NB4 (cell line): ENCODE measurements at regions not wholly inside any gene's neighbourhood (a gene's known extent, or its start where the extent isn't known, plus 50 kb on each side); places are given as distances from the start of the nearest gene placed in this dataset.

Experiments
- DNase-seq: peaks from one replicate; pipeline ENCODE4 v3.0.0; 2010; ENCODE audit warnings: low read depth
- H3K4me3 ChIP-seq: one replicate; pipeline ENCODE4 v1.5.1; 2011; ENCODE audit warnings: mild to moderate bottlenecking, low read depth, low read length, moderate library complexity
- CTCF ChIP-seq: IDR thresholded peaks from one replicate; pipeline ENCODE4 v1.5.1; 2012; ENCODE audit warnings: low read depth, low read length
- MAX ChIP-seq: IDR thresholded peaks from 2 replicates; pipeline ENCODE4 v1.6.1; 2011; ENCODE audit warnings: low read depth, low read length
- MYC ChIP-seq: IDR thresholded peaks from 2 replicates; pipeline ENCODE4 v1.6.1; 2011; ENCODE audit warnings: low read depth, low read length
- POLR2A ChIP-seq: IDR thresholded peaks from 2 replicates; pipeline ENCODE4 v1.6.1; 2011; ENCODE audit warnings: mild to moderate bottlenecking; ENCODE audit not compliant: insufficient read length; ENCODE audit errors: extremely low read depth

GRCh38 chr3:27779176-27779575 lies 57.1 kb upstream of the EOMES start:
- no peak overlapping the region for H3K4me3 ChIP-seq
- no peak for DNase-seq
- TF ChIP-seq POLR2A (no peak), MAX (no peak), CTCF (no peak), MYC (no peak)

GRCh38 chr3:27789420-27789819 lies 67.3 kb upstream of the EOMES start:
- DNase-seq = no peak
- TF ChIP-seq CTCF (no peak), MAX (no peak), POLR2A (no peak), MYC (no peak)

GRCh38 chr3:27791956-27792355 lies 69.8 kb upstream of the EOMES start:
- DNase-seq = no peak
- H3K4me3 ChIP-seq = no peak overlapping the region
- TF ChIP-seq CTCF = no peak
- TF ChIP-seq MYC = no peak
- TF ChIP-seq MAX = no peak

More at GRCh38 chr3:27789420-27789819, 67.3 kb upstream of the EOMES start:
- no peak overlapping the region for H3K4me3 ChIP-seq

GRCh38 chr3:27792869-27793268 lies 70.7 kb upstream of the EOMES start:
- no peak for DNase-seq
- TF ChIP-seq MYC = no peak
- TF ChIP-seq POLR2A = no peak
- TF ChIP-seq MAX = no peak
- TF ChIP-seq CTCF = no peak

GRCh38 chr3:27794211-27794610 lies 72.1 kb upstream of the EOMES start:
- DNase-seq = no peak
- H3K4me3 ChIP-seq = no peak overlapping the region
- TF ChIP-seq MYC (no peak), MAX (no peak), CTCF (no peak), POLR2A (no peak)

More at GRCh38 chr3:27792869-27793268, 70.7 kb upstream of the EOMES start:
- H3K4me3 ChIP-seq = no peak overlapping the region
